HG03442 (cell line): ENCODE measurements at regions not wholly inside any gene's neighbourhood (a gene's known extent, or its start where the extent isn't known, plus 50 kb on each side); places are given as distances from the start of the nearest gene placed in this dataset.

Source experiments
- ATAC-seq: cut with Tn5 transposase; IDR thresholded peaks from one replicate; pipeline ENCODE4 v1.9.1; 2021; ENCODE audit warnings: mild to moderate bottlenecking, moderate library complexity; ENCODE audit not compliant: unreplicated experiment

GRCh38 chr4:176441594-176441993 is 121.8 kb downstream of the SPCS3 start:
- ATAC-seq = peak; percentile 46

- no peak for ATAC-seq
Observed at GRCh38 chr4:176443117-176443516, 123.4 kb downstream of the SPCS3 start.

- no peak for ATAC-seq
Observed at GRCh38 chr4:176443646-176444409, 124.1 kb downstream of the SPCS3 start.

- no peak for ATAC-seq
Observed at GRCh38 chr4:176444741-176445140, 125.0 kb downstream of the SPCS3 start.

- no peak for ATAC-seq
Observed at GRCh38 chr4:176448761-176449160, 129.0 kb downstream of the SPCS3 start.

- ATAC-seq = no peak
Observed at GRCh38 chr4:176451443-176451842, 131.7 kb downstream of the SPCS3 start.

- ATAC-seq = no peak
Observed at GRCh38 chr4:176453079-176453478, 133.3 kb downstream of the SPCS3 start.

GRCh38 chr4:176453658-176454057 is 133.9 kb downstream of the SPCS3 start:
- ATAC-seq = no peak

GRCh38 chr4:176464748-176465147 is 145.0 kb downstream of the SPCS3 start:
- ATAC-seq = peak; percentile 100

GRCh38 chr4:176467001-176467400 is 147.2 kb downstream of the SPCS3 start:
- ATAC-seq = no peak

- no peak for ATAC-seq
Observed at GRCh38 chr4:176469546-176469945, 149.8 kb downstream of the SPCS3 start.

GRCh38 chr4:176470671-176471070 is 150.9 kb downstream of the SPCS3 start:
- no peak for ATAC-seq

GRCh38 chr4:176475067-176475466 is 155.3 kb downstream of the SPCS3 start:
- ATAC-seq = no peak

- no peak for ATAC-seq
Observed at GRCh38 chr4:176478076-176478475, 158.3 kb downstream of the SPCS3 start.

- peak; percentile 62 for ATAC-seq
Observed at GRCh38 chr4:176479767-176480166, 160.0 kb downstream of the SPCS3 start.

- no peak for ATAC-seq
Observed at GRCh38 chr4:176482972-176483371, 163.2 kb downstream of the SPCS3 start.

- ATAC-seq = no peak
Observed at GRCh38 chr4:176484301-176484984, 164.7 kb downstream of the SPCS3 start.

GRCh38 chr4:176489001-176489400 is 169.2 kb downstream of the SPCS3 start:
- ATAC-seq = no peak

GRCh38 chr4:176492646-176493302 is 173.0 kb downstream of the SPCS3 start:
- ATAC-seq = peak; percentile 100

- ATAC-seq = no peak
Observed at GRCh38 chr4:176498617-176499256, 179.0 kb downstream of the SPCS3 start.

- ATAC-seq = no peak
Observed at GRCh38 chr4:176499518-176499917, 179.8 kb downstream of the SPCS3 start.
